ENCODE measurements at regions not wholly inside any gene's neighbourhood (a gene's known extent, or its start where the extent isn't known, plus 50 kb on each side); places are given as distances from the start of the nearest gene placed in this dataset.

DNA sequence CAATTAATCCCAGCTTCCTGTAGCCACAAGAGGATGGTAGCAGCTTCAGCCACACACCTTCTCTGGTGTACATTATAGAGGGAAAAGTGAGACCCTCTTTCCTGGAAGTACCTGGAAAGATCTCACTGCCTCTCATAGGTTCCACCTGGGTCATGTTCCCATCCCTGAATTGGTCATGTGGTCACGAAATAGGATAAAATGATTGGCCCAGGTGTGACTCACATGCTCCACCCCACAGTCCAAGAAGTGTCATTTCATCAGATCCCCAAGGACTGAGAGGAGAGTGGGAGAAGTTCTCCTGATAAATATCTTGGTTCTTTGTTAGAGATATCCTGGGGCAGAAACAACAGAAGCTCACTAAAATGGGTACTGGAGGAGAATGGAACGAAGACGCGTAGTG lies 142.4 kb downstream of the QRSL1 start:
- TF ChIP-seq, protein P1, sequence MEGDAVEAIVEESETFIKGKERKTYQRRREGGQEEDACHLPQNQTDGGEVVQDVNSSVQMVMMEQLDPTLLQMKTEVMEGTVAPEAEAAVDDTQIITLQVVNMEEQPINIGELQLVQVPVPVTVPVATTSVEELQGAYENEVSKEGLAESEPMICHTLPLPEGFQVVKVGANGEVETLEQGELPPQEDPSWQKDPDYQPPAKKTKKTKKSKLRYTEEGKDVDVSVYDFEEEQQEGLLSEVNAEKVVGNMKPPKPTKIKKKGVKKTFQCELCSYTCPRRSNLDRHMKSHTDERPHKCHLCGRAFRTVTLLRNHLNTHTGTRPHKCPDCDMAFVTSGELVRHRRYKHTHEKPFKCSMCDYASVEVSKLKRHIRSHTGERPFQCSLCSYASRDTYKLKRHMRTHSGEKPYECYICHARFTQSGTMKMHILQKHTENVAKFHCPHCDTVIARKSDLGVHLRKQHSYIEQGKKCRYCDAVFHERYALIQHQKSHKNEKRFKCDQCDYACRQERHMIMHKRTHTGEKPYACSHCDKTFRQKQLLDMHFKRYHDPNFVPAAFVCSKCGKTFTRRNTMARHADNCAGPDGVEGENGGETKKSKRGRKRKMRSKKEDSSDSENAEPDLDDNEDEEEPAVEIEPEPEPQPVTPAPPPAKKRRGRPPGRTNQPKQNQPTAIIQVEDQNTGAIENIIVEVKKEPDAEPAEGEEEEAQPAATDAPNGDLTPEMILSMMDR (conservative IDR thresholded peaks at IDR 0.05 in 1 of 2, IDR thresholded peaks at IDR 0.05 in 1 of 2; ENCODE audit: extremely low read depth in 1 of 2, insufficient read depth in 1 of 2, low read depth in 1 of 2, low read length in 2 of 2) = no peak
- TF ChIP-seq EZH2 (IDR thresholded peaks at IDR 0.05; ENCODE audit: borderline replicate concordance, low read length) = no peak
